Ovary (tissue), 3 donors: ENCODE measurements at regions not wholly inside any gene's neighbourhood (a gene's known extent, or its start where the extent isn't known, plus 50 kb on each side); places are given as distances from the start of the nearest gene placed in this dataset.

ENCODE experiments used
- CTCF ChIP-seq, 3 donors: fragments of 450-650 bp in 2 of 3; fragments of 200-600 bp in 1 of 3; IDR thresholded peaks; one replicate each; pipeline versions ENCODE4 v1.5.1 to v1.8.0; 2016 to 2022; ENCODE audit warnings: antibody characterized with exemption in 3 of 3, mild to moderate bottlenecking in 1 of 3
- EP300 ChIP-seq: sonication (generic); formaldehyde crosslinking; IDR thresholded peaks from one replicate; pipeline ENCODE4 v1.6.1; 2017; ENCODE audit warnings: antibody characterized with exemption
- POLR2A ChIP-seq: fragments of 450-650 bp; IDR thresholded peaks from one replicate; pipeline ENCODE4 v1.6.1; 2017; ENCODE audit warnings: antibody characterized with exemption, mild to moderate bottlenecking, moderate library complexity
- donor health status: DM: no; HTN: no; CAD: no.

GRCh38 chr4:99720206-99720605 is 62.6 kb upstream of the C4orf54 start:
- no peak for TF ChIP-seq CTCF (IDR thresholded peaks at IDR 0.05)
- TF ChIP-seq POLR2A = no peak
- no peak for TF ChIP-seq EP300
